Caki2 (cell line): ENCODE measurements at regions not wholly inside any gene's neighbourhood (a gene's known extent, or its start where the extent isn't known, plus 50 kb on each side); places are given as distances from the start of the nearest gene placed in this dataset.
"Not testable (repeated sequence)": the region's sequence is repeated elsewhere in the genome, so short reads cannot be mapped to it uniquely, and the experiment has no call there.

ENCODE experiments used
- DNase-seq: peaks from one replicate; pipeline ENCODE4 v3.0.0-alpha.2; 2015; ENCODE audit warnings: low read depth
- in situ Hi-C: cut with HindIII; loops from 2 replicates; pipeline ENCODE4 v1.10.0; 2016; ENCODE audit warnings: low sequenced_read_pairs, low pct_unique_long_range_greater_than_20kb, mixed read lengths

- in situ Hi-C loops = no loop called here
- no peak for DNase-seq
Measured at GRCh38 chr19:29154163-29154562, 58.8 kb downstream of the UQCRFS1 start.

GRCh38 chr19:29145756-29146155 lies 67.2 kb downstream of the UQCRFS1 start:
- in situ Hi-C loops = no loop called here
- no peak for DNase-seq

GRCh38 chr19:29143183-29143582 lies 69.8 kb downstream of the UQCRFS1 start:
- in situ Hi-C loops = no loop called here

GRCh38 chr19:29139227-29139626 lies 73.7 kb downstream of the UQCRFS1 start:
- peak; percentile 14 for DNase-seq
- in situ Hi-C loops = no loop called here

More at GRCh38 chr19:29143183-29143582, 69.8 kb downstream of the UQCRFS1 start:
- no peak for DNase-seq

- DNase-seq, in situ Hi-C loops: not testable (repeated sequence)
Measured at GRCh38 chr19:29138206-29138605, 74.7 kb downstream of the UQCRFS1 start.

- in situ Hi-C loops = no loop called here
Measured at GRCh38 chr19:29131456-29131855, 81.5 kb downstream of the UQCRFS1 start.

GRCh38 chr19:29129148-29129547 lies 83.8 kb downstream of the UQCRFS1 start:
- no peak for DNase-seq
- in situ Hi-C loops = no loop called here

More at GRCh38 chr19:29131456-29131855, 81.5 kb downstream of the UQCRFS1 start:
- no peak for DNase-seq

- in situ Hi-C loops = no loop called here
- DNase-seq = no peak
Measured at GRCh38 chr19:29128203-29128602, 84.7 kb downstream of the UQCRFS1 start.

GRCh38 chr19:29122185-29122584 lies 90.8 kb downstream of the UQCRFS1 start:
- in situ Hi-C loops = no loop called here

GRCh38 chr19:29121684-29122083 lies 91.3 kb downstream of the UQCRFS1 start:
- no peak for DNase-seq
- in situ Hi-C loops = no loop called here

More at GRCh38 chr19:29122185-29122584, 90.8 kb downstream of the UQCRFS1 start:
- DNase-seq = no peak

- no peak for DNase-seq
- in situ Hi-C loops = no loop called here
Measured at GRCh38 chr19:29120466-29120865, 92.5 kb downstream of the UQCRFS1 start.

- in situ Hi-C loops = no loop called here
- DNase-seq = peak; percentile 21
Measured at GRCh38 chr19:29119590-29119989, 93.4 kb downstream of the UQCRFS1 start.

GRCh38 chr19:29118389-29118788 lies 94.6 kb downstream of the UQCRFS1 start:
- no peak for DNase-seq
- in situ Hi-C loops = no loop called here

GRCh38 chr19:29117926-29118325 lies 95.0 kb downstream of the UQCRFS1 start:
- in situ Hi-C loops = no loop called here
- DNase-seq = no peak

- in situ Hi-C loops = no loop called here
- no peak for DNase-seq
Measured at GRCh38 chr19:29115181-29115580, 97.8 kb downstream of the UQCRFS1 start.

GRCh38 chr19:29113838-29114237 lies 99.1 kb downstream of the UQCRFS1 start:
- in situ Hi-C loops = no loop called here
- no peak for DNase-seq

GRCh38 chr19:29111576-29111975 lies 101.4 kb downstream of the UQCRFS1 start:
- DNase-seq = no peak
- in situ Hi-C loops = no loop called here

- in situ Hi-C loops = no loop called here
- no peak for DNase-seq
Measured at GRCh38 chr19:29107831-29108230, 105.1 kb downstream of the UQCRFS1 start.

GRCh38 chr19:29106346-29106885 lies 106.5 kb downstream of the UQCRFS1 start:
- DNase-seq = no peak

GRCh38 chr19:29105629-29106292 lies 107.2 kb downstream of the UQCRFS1 start:
- in situ Hi-C loops = no loop called here
- no peak for DNase-seq

More at GRCh38 chr19:29106346-29106885, 106.5 kb downstream of the UQCRFS1 start:
- in situ Hi-C loops = no loop called here
